ENCODE measurements at regions not wholly inside any gene's neighbourhood (a gene's known extent, or its start where the extent isn't known, plus 50 kb on each side); places are given as distances from the start of the nearest gene placed in this dataset.

- TF ChIP-seq, protein P1, sequence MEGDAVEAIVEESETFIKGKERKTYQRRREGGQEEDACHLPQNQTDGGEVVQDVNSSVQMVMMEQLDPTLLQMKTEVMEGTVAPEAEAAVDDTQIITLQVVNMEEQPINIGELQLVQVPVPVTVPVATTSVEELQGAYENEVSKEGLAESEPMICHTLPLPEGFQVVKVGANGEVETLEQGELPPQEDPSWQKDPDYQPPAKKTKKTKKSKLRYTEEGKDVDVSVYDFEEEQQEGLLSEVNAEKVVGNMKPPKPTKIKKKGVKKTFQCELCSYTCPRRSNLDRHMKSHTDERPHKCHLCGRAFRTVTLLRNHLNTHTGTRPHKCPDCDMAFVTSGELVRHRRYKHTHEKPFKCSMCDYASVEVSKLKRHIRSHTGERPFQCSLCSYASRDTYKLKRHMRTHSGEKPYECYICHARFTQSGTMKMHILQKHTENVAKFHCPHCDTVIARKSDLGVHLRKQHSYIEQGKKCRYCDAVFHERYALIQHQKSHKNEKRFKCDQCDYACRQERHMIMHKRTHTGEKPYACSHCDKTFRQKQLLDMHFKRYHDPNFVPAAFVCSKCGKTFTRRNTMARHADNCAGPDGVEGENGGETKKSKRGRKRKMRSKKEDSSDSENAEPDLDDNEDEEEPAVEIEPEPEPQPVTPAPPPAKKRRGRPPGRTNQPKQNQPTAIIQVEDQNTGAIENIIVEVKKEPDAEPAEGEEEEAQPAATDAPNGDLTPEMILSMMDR (IDR thresholded peaks at IDR 0.05): no peak
- TF ChIP-seq POLR2AphosphoS5 (IDR thresholded peaks at IDR 0.05): no peak
- no peak for TF ChIP-seq POLR2A (IDR thresholded peaks at IDR 0.05)
Observed at GRCh38 chr7:92964141-92964540, 127.8 kb upstream of the CDK6 start.

Measured in stomach (tissue), 4 donors.